GM23248 (cell line): ENCODE measurements at regions not wholly inside any gene's neighbourhood (a gene's known extent, or its start where the extent isn't known, plus 50 kb on each side); places are given as distances from the start of the nearest gene placed in this dataset.

Source experiments
- EZH2 ChIP-seq: fragments of 200-600 bp; sonication (generic); IDR thresholded peaks from 2 replicates; pipeline ENCODE4 v1.6.1; 2018; ENCODE audit warnings: antibody characterized with exemption, mild to moderate bottlenecking; ENCODE audit not compliant: insufficient read depth, poor library complexity, severe bottlenecking
- EZH2phosphoT487 ChIP-seq: fragments of 200-600 bp; sonication (generic); IDR thresholded peaks from 2 replicates; pipeline ENCODE4 v1.6.1; 2018; ENCODE audit warnings: antibody characterized with exemption, moderate library complexity, mild to moderate bottlenecking, low read depth; ENCODE audit not compliant: insufficient read depth

GRCh38 chr13:88153353-88153752 is 482.2 kb downstream of the SLITRK5 start:
- TF ChIP-seq EZH2 (no peak), EZH2phosphoT487 (no peak)
